Loucy (cell line): ENCODE measurements at regions not wholly inside any gene's neighbourhood (a gene's known extent, or its start where the extent isn't known, plus 50 kb on each side); places are given as distances from the start of the nearest gene placed in this dataset.

ENCODE experiments used
- H2AFZ ChIP-seq: fragments of 200-600 bp; sonication (generic); 2 replicates; pipeline ENCODE4 v1.6.0; 2016; ENCODE audit warnings: antibody characterized with exemption, mild to moderate bottlenecking, low read length, moderate library complexity
- H3F3A ChIP-seq: fragments of 200-600 bp; 2 replicates; pipeline ENCODE4 v1.6.0; 2016; ENCODE audit warnings: antibody characterized with exemption, low read depth, mild to moderate bottlenecking
- H3K27me3 ChIP-seq: fragments of 200-600 bp; sonication (generic); 2 replicates; pipeline ENCODE4 v1.6.1; 2014; ENCODE audit warnings: low read length, mild to moderate bottlenecking; ENCODE audit not compliant: insufficient read depth, poor library complexity, severe bottlenecking
- H3K36me3 ChIP-seq: fragments of 200-600 bp; sonication (generic); 2 replicates; pipeline ENCODE4 v1.6.1; 2016; ENCODE audit warnings: low read length; ENCODE audit not compliant: insufficient read depth
- H3K4me1 ChIP-seq: fragments of 200-600 bp; sonication (generic); 2 replicates; pipeline ENCODE4 v1.5.1; 2014; ENCODE audit warnings: low read length, mild to moderate bottlenecking; ENCODE audit not compliant: insufficient read depth, poor library complexity, severe bottlenecking
- H3K4me2 ChIP-seq: fragments of 200-600 bp; sonication (generic); 2 replicates; pipeline ENCODE4 v1.6.0; 2014; ENCODE audit warnings: antibody characterized with exemption, low read length, low read depth, mild to moderate bottlenecking; ENCODE audit not compliant: poor library complexity, severe bottlenecking
- H3K4me3 ChIP-seq: fragments of 200-600 bp; sonication (generic); 2 replicates; pipeline ENCODE4 v1.5.1; 2014; ENCODE audit warnings: low read length, mild to moderate bottlenecking, mixed read lengths; ENCODE audit not compliant: poor library complexity, severe bottlenecking
- H3K79me2 ChIP-seq: fragments of 200-600 bp; sonication (generic); 2 replicates; pipeline ENCODE4 v1.6.1; 2014; ENCODE audit warnings: low read length; ENCODE audit not compliant: insufficient read depth
- H3K9ac ChIP-seq: fragments of 200-600 bp; sonication (generic); 2 replicates; pipeline ENCODE4 v1.6.0; 2014; ENCODE audit warnings: mild to moderate bottlenecking, low read depth, low read length, moderate library complexity; ENCODE audit not compliant: poor library complexity, severe bottlenecking
- H3K9me2 ChIP-seq: fragments of 200-600 bp; sonication (generic); replicated peaks from 2 replicates; pipeline ENCODE4 v1.6.1; 2016; ENCODE audit warnings: low read depth, low read length, mixed read lengths
- H3K9me3 ChIP-seq: fragments of 200-600 bp; sonication (generic); 2 replicates; pipeline ENCODE4 v1.6.1; 2014; ENCODE audit warnings: mild to moderate bottlenecking, antibody characterized with exemption, low read length, low read depth; ENCODE audit not compliant: insufficient read depth
- H4K20me1 ChIP-seq: fragments of 200-600 bp; sonication (generic); 2 replicates; pipeline ENCODE4 v1.6.0; 2014; ENCODE audit warnings: antibody characterized with exemption, low read length, mild to moderate bottlenecking; ENCODE audit not compliant: insufficient read depth, poor library complexity, severe bottlenecking
- EZH2phosphoT487 ChIP-seq: fragments of 200-600 bp; IDR thresholded peaks from 2 replicates; pipeline ENCODE4 v1.6.1; 2018; ENCODE audit warnings: antibody characterized with exemption, mild to moderate bottlenecking, moderate library complexity, borderline replicate concordance
- TF ChIP-seq, protein P1 (sequence below): fragments of 200-600 bp; sonication (generic); conservative IDR thresholded peaks from 2 replicates; pipeline ENCODE4 v1.5.1; 2014; ENCODE audit warnings: mild to moderate bottlenecking, antibody characterized with exemption, low read length

GRCh38 chr4:129950217-129950616, 854.3 kb downstream of the C4orf33 start:
- Histone ChIP-seq H3K9ac (no peak overlapping the region), H3K4me3 (no peak overlapping the region), H4K20me1 (no peaks in the 10 kb centered on the region), H3K9me3 (no peaks in the 10 kb centered on the region), H2AFZ (no peak overlapping the region), H3K4me1 (no peaks in the 10 kb centered on the region), H3K9me2 (no peaks in the 10 kb centered on the region), H3K27me3 (no peaks in the 10 kb centered on the region), H3F3A (no peaks in the 10 kb centered on the region), H3K36me3 (no peaks in the 10 kb centered on the region), H3K79me2 (no peaks in the 10 kb centered on the region), H3K4me2 (no peak overlapping the region)
- TF ChIP-seq EZH2phosphoT487, result no peak
- TF ChIP-seq, protein P1, sequence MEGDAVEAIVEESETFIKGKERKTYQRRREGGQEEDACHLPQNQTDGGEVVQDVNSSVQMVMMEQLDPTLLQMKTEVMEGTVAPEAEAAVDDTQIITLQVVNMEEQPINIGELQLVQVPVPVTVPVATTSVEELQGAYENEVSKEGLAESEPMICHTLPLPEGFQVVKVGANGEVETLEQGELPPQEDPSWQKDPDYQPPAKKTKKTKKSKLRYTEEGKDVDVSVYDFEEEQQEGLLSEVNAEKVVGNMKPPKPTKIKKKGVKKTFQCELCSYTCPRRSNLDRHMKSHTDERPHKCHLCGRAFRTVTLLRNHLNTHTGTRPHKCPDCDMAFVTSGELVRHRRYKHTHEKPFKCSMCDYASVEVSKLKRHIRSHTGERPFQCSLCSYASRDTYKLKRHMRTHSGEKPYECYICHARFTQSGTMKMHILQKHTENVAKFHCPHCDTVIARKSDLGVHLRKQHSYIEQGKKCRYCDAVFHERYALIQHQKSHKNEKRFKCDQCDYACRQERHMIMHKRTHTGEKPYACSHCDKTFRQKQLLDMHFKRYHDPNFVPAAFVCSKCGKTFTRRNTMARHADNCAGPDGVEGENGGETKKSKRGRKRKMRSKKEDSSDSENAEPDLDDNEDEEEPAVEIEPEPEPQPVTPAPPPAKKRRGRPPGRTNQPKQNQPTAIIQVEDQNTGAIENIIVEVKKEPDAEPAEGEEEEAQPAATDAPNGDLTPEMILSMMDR, result no peak

DNA sequence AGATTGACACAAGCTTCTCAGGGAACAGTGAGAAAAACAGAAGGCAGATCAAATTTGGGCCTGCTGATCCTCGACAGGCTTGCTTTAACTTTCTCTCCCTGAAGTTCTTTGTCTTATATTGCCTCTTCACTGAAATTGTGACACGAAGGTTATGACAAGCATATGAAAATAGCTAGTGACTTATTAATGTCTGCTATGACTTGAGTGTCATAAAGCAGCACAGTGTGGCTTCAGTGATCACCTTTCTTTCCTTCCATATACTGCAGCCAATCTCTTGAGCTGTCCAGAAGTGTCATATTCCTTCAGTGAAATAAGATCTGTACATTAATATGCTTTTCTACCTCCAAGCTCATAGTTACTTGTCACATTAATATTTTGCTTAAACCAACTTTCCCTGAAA, 870.2 kb downstream of the C4orf33 start:
- no peak overlapping the region for H3K9ac ChIP-seq
- H3F3A ChIP-seq, result no peaks in the 10 kb centered on the region
- no peak overlapping the region for H3K4me2 ChIP-seq
- no peaks in the 10 kb centered on the region for H3K36me3 ChIP-seq
- no peak for TF ChIP-seq EZH2phosphoT487
- TF ChIP-seq, protein P1, result no peak
- H3K27me3 ChIP-seq, result no peaks in the 10 kb centered on the region
- no peak overlapping the region for H3K4me3 ChIP-seq
- no peaks in the 10 kb centered on the region for H3K9me3 ChIP-seq
- H3K9me2 ChIP-seq, result no peaks in the 10 kb centered on the region
- H2AFZ ChIP-seq, result no peak overlapping the region
- H4K20me1 ChIP-seq, result no peaks in the 10 kb centered on the region
- H3K79me2 ChIP-seq, result no peaks in the 10 kb centered on the region
- H3K4me1 ChIP-seq, result no peaks in the 10 kb centered on the region

DNA sequence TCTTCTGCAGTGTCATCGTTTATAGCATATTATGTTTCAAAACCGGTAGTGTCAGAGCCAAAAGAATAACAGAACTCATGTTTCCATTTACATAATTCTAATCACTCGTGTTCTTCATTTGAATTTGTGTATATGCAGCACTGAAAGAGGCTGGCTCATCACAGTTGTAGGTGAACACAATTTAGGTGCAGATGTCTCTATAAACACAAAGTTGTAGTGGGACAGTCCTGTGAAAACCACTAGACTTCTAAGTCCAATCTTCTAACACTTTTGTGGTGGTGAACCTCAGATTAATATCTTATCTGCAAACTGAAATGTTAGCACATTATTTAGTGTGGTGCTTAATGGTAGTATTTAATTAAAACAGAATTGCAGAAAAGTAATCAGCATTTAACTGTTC, 872.4 kb downstream of the C4orf33 start:
- H3K4me1 ChIP-seq, result no peaks in the 10 kb centered on the region
- H2AFZ ChIP-seq, result no peak overlapping the region

More for the DNA sequence above, 872.4 kb downstream of the C4orf33 start:
- Histone ChIP-seq H3K4me2 (no peak overlapping the region), H3K36me3 (no peaks in the 10 kb centered on the region), H3K4me3 (no peak overlapping the region), H3K9ac (no peak overlapping the region), H3K9me2 (no peaks in the 10 kb centered on the region), H3K9me3 (no peaks in the 10 kb centered on the region), H3K27me3 (no peaks in the 10 kb centered on the region), H3F3A (no peaks in the 10 kb centered on the region), H4K20me1 (no peaks in the 10 kb centered on the region), H3K79me2 (no peaks in the 10 kb centered on the region)
- TF ChIP-seq, protein P1, result no peak
- no peak for TF ChIP-seq EZH2phosphoT487
